GM12878 (cell line): ENCODE measurements at regions not wholly inside any gene's neighbourhood (a gene's known extent, or its start where the extent isn't known, plus 50 kb on each side); places are given as distances from the start of the nearest gene placed in this dataset.

Source experiments
- ATAC-seq: fragments of 200-7000 bp; cut with Tn5 transposase; 3 replicates; pipeline ENCODE4 v1.9.1; 2020; ENCODE audit warnings: mild to moderate bottlenecking, moderate library complexity
- BruUV-seq: library from RNA; stranded (reverse); fragments of 400-500 nt; replicated peaks from 2 replicates; lab custom pipeline; 2021; lab: Mats Ljungman, UMichigan
- CTCF ChIA-PET: fragments of 300-600 bp; sonication (Branson Sonifier 250); formaldehyde crosslinking; extraction: SDS; loops from one replicate; lab custom pipeline; 2021; ENCODE audit warnings: inconsistent platforms; lab: Yijun Ruan, JAX
- POLR2A ChIA-PET: fragments of 350-600 bp; formaldehyde crosslinking; extraction: SDS; loops from one replicate; lab custom pipeline; 2021; ENCODE audit warnings: inconsistent platforms; lab: Charles Lee
- RAD21 ChIA-PET: fragments of 300-600 bp; sonication (Branson Sonifier 250); formaldehyde crosslinking; loops from one replicate; lab custom pipeline; 2023; ENCODE audit warnings: antibody characterized with exemption; ENCODE audit not compliant: unreplicated experiment; lab: Charles Lee
- SMC1A ChIA-PET: fragments of 300-600 bp; sonication (Branson Sonifier 250); formaldehyde crosslinking; loops from one replicate; lab custom pipeline; 2023; ENCODE audit not compliant: unreplicated experiment, uncharacterized antibody; lab: Charles Lee
- DNase-seq: peaks from one replicate; pipeline ENCODE4 v3.0.0-alpha.2; 2011; ENCODE audit warnings: low read depth, low spot score
- FAIRE-seq: peaks from 3 replicates; lab custom pipeline; 2011; peaks lifted over from hg19 to GRCh38; lab: Jason Lieb, UNC
- H2AFZ ChIP-seq: 2 replicates; pipeline ENCODE4 v1.6.0; 2011; ENCODE audit warnings: low read depth, low read length, control low read depth; ENCODE audit not compliant: control insufficient read depth
- H3K27ac ChIP-seq: 2 replicates; pipeline ENCODE4 v1.5.1; 2011; ENCODE audit warnings: control low read depth; ENCODE audit not compliant: control insufficient read depth, insufficient read depth
- H3K27me3 ChIP-seq, 2 experiments: replicated peaks in 1 of 2; 2 replicates each; pipeline versions ENCODE4 v1.6.0 to v1.6.1; 2011; ENCODE audit warnings: low read length in 1 of 2; ENCODE audit not compliant: control insufficient read depth in 2 of 2, insufficient read depth in 2 of 2
- H3K36me3 ChIP-seq, 2 experiments: 2 replicates each; pipeline ENCODE4 v1.5.1; 2011; ENCODE audit warnings: low read length in 1 of 2; ENCODE audit not compliant: control insufficient read depth in 2 of 2, insufficient read depth in 2 of 2
- H3K4me1 ChIP-seq: 2 replicates; pipeline ENCODE4 v1.6.1; 2011; ENCODE audit warnings: mild to moderate bottlenecking, low read length, moderate library complexity, mixed read lengths; ENCODE audit not compliant: control insufficient read depth, insufficient read depth
- H3K4me2 ChIP-seq: 2 replicates; pipeline ENCODE4 v1.6.0; 2011; ENCODE audit warnings: control low read depth; ENCODE audit not compliant: control insufficient read depth, insufficient read depth
- H3K4me3 ChIP-seq: fragments of 200-600 bp; sonication (generic); 2 replicates; pipeline ENCODE4 v1.5.1; 2016
- H3K79me2 ChIP-seq: 2 replicates; pipeline ENCODE4 v1.6.0; 2011; ENCODE audit warnings: low read length; ENCODE audit not compliant: control insufficient read depth, insufficient read depth
- H3K9ac ChIP-seq: 2 replicates; pipeline ENCODE4 v1.8.0; 2011; ENCODE audit warnings: low read length, control low read depth, mixed read lengths; ENCODE audit not compliant: control insufficient read depth, insufficient read depth
- H3K9me3 ChIP-seq: replicated peaks from 3 replicates; pipeline ENCODE4 v1.5.1; 2011; ENCODE audit warnings: mild to moderate bottlenecking, low read length; ENCODE audit not compliant: control insufficient read depth, insufficient read depth
- H4K20me1 ChIP-seq: 2 replicates; pipeline ENCODE4 v1.6.0; 2011; ENCODE audit not compliant: control insufficient read depth, insufficient read depth
- BCL3 ChIP-seq: IDR thresholded peaks from 2 replicates; pipeline ENCODE4 v1.6.1; 2011; ENCODE audit warnings: borderline replicate concordance, low read depth, mild to moderate bottlenecking, moderate library complexity, low read length; ENCODE audit not compliant: insufficient read depth, poor library complexity, severe bottlenecking
- EP300 ChIP-seq, 2 experiments: fragments of 150-350 bp in 1 of 2; IDR thresholded peaks; 2 replicates each; pipeline ENCODE4 v1.6.1; 2011 to 2012; ENCODE audit warnings: low read depth in 2 of 2, low read length in 2 of 2, borderline replicate concordance in 1 of 2, improper control_type of control experiment in 1 of 2, inconsistent platforms in 1 of 2; ENCODE audit not compliant: control insufficient read depth in 1 of 2
- HDAC2 ChIP-seq: fragments of 200-600 bp; sonication (generic); IDR thresholded peaks from 2 replicates; pipeline ENCODE4 v1.6.1; 2017
- IKZF1 ChIP-seq: fragments of 450-650 bp; conservative IDR thresholded peaks from 2 replicates; pipeline ENCODE4 v1.6.1; 2017; ENCODE audit warnings: antibody characterized with exemption, mild to moderate bottlenecking
- IRF3 ChIP-seq: fragments of 450-650 bp; IDR thresholded peaks from 2 replicates; pipeline ENCODE4 v1.6.1; 2014; ENCODE audit warnings: mild to moderate bottlenecking
- JUND ChIP-seq: IDR thresholded peaks from 2 replicates; pipeline ENCODE4 v1.6.1; 2012; ENCODE audit warnings: low read depth, mild to moderate bottlenecking, low read length, improper control_type of control experiment, moderate library complexity
- KDM1A ChIP-seq: fragments of 200-600 bp; sonication (generic); IDR thresholded peaks from 2 replicates; pipeline ENCODE4 v1.6.1; 2016; ENCODE audit warnings: borderline replicate concordance
- MEF2A ChIP-seq: IDR thresholded peaks from 2 replicates; pipeline ENCODE4 v1.6.1; 2011; ENCODE audit warnings: low read depth, mild to moderate bottlenecking, low read length, moderate library complexity; ENCODE audit not compliant: insufficient read depth
- MXI1 ChIP-seq: fragments of 150-350 bp; IDR thresholded peaks from 2 replicates; pipeline ENCODE4 v1.6.1; 2011; ENCODE audit warnings: low read depth, mild to moderate bottlenecking, inconsistent platforms, low read length, improper control_type of control experiment
- NR2C1 ChIP-seq: fragments of 450-650 bp; IDR thresholded peaks from 2 replicates; pipeline ENCODE4 v1.6.1; 2017; ENCODE audit warnings: antibody characterized with exemption, mild to moderate bottlenecking, moderate library complexity
- PBX3 ChIP-seq: IDR thresholded peaks from 2 replicates; pipeline ENCODE4 v1.6.1; 2011; ENCODE audit warnings: mild to moderate bottlenecking, low read depth, low read length, moderate library complexity; ENCODE audit not compliant: insufficient replicate concordance
- PKNOX1 ChIP-seq: fragments of 450-650 bp; IDR thresholded peaks from 2 replicates; pipeline ENCODE4 v1.6.1; 2016; ENCODE audit warnings: mild to moderate bottlenecking
- TBL1XR1 ChIP-seq: IDR thresholded peaks from 2 replicates; pipeline ENCODE4 v1.6.1; 2012; ENCODE audit warnings: low read depth, low read length, improper control_type of control experiment
- YBX1 ChIP-seq: fragments of 450-650 bp; IDR thresholded peaks from 2 replicates; pipeline ENCODE4 v1.6.1; 2016; ENCODE audit warnings: antibody characterized with exemption
- ZBTB11 ChIP-seq: fragments of 450-650 bp; formaldehyde crosslinking; IDR thresholded peaks from 2 replicates; pipeline ENCODE4 v1.5.0; 2022; ENCODE audit warnings: mild to moderate bottlenecking, missing genetic modification characterization
- WGBS: methylation state at CpG from one replicate; pipeline ENCODE4 v1.1.6; 2016; ENCODE audit warnings: low lambda C conversion rate; ENCODE audit not compliant: insufficient replicate concordance, insufficient coverage; ENCODE audit errors: missing lambda C conversion rate; 5-methylcytosine and 5-hydroxymethylcytosine counted together
- in situ Hi-C: fragments of 300-500 bp; cut with MboI; formaldehyde crosslinking; loops from 9 replicates; pipeline ENCODE4 v1.14.3; 2018; ENCODE audit warnings: mixed read lengths
- intact Hi-C: fragments of 100-400 bp; cut with micrococcal nuclease; formaldehyde crosslinking; loops from one replicate; pipeline ENCODE4 v1.14.2; 2022; ENCODE audit not compliant: unreplicated experiment

- CTCF ChIA-PET = interaction anchor here (1.2 kb wide), 1 partner anchor 12 kb away, joined by 3 read pairs; no protein-coding TSS in a partner anchor
- in situ Hi-C loops (no loop called here), intact Hi-C loops (no loop called here)
- POLR2A ChIA-PET = no interaction called here
- RAD21 ChIA-PET = interaction anchor here (1.2 kb wide), 1 partner anchor 11 kb away, joined by 3 read pairs; no protein-coding TSS in a partner anchor
- Histone ChIP-seq H3K4me1 (no peaks in the 10 kb centered on the region), H3K4me3 (no peak overlapping the region), H3K79me2 (no peaks in the 10 kb centered on the region), H3K27me3 (no peaks in the 10 kb centered on the region), H3K36me3 (no peaks in the 10 kb centered on the region), H3K27ac (no peak overlapping the region), H2AFZ (no peak overlapping the region), H3K4me2 (no peak overlapping the region), H3K9me3 (no peaks in the 10 kb centered on the region), H4K20me1 (no peaks in the 10 kb centered on the region), H3K9ac (no peak overlapping the region)
- DNase-seq (no peak), FAIRE-seq (no peak), ATAC-seq (no peak)
- BruUV-seq = no TSS peak
- TF ChIP-seq MEF2A = no peak
- TF ChIP-seq MXI1 = no peak
- no peak for TF ChIP-seq TBL1XR1
- no peak for TF ChIP-seq BCL3
- no peak for TF ChIP-seq IKZF1
- TF ChIP-seq PKNOX1 = no peak
- no peak for TF ChIP-seq IRF3
- TF ChIP-seq KDM1A = no peak
- TF ChIP-seq PBX3 = no peak
- TF ChIP-seq EP300 (IDR thresholded peaks at IDR 0.05; ENCODE audit: borderline replicate concordance in 1 of 2, control insufficient read depth in 1 of 2, low read depth in 2 of 2, low read length in 2 of 2) = no peak
- TF ChIP-seq HDAC2 = no peak
- TF ChIP-seq NR2C1 = no peak
- TF ChIP-seq ZBTB11 (CRISPR knock-in tag) = no peak
- no peak for TF ChIP-seq JUND
- no peak for TF ChIP-seq YBX1
- WGBS = 0% methylated on average over 3 of the region's 3 CpGs
- SMC1A ChIA-PET = interaction anchor here (0.6 to 1.5 kb wide), 4 partner anchors 16 to 353 kb away, joined by 3 to 4 read pairs (median 3); no protein-coding TSS in a partner anchor
These were observed 236.0 kb upstream of the NRP1 start for GRCh38 chr10:33570495-33570894.
